PFSK-1 (cell line): ENCODE measurements at regions not wholly inside any gene's neighbourhood (a gene's known extent, or its start where the extent isn't known, plus 50 kb on each side); places are given as distances from the start of the nearest gene placed in this dataset.

Experiments used
- FOXP2 ChIP-seq: optimal IDR thresholded peaks from 2 replicates; pipeline ENCODE3; 2011; ENCODE audit warnings: borderline replicate concordance, control low read depth, inconsistent platforms; ENCODE audit not compliant: insufficient read depth; ENCODE audit errors: extremely low read length, extremely low read depth
- POLR2AphosphoS5 ChIP-seq: IDR thresholded peaks from 2 replicates; pipeline ENCODE4 v1.6.1; 2012; ENCODE audit warnings: low read depth, mild to moderate bottlenecking, control low read depth, low read length, moderate library complexity
- REST ChIP-seq, 2 experiments: IDR thresholded peaks; 2 replicates each; pipeline versions ENCODE4 v1.6.1 to v1.8.0; 2011 to 2012; ENCODE audit warnings: low read depth in 2 of 2, low read length in 2 of 2, control low read depth in 1 of 2, inconsistent platforms in 1 of 2, mild to moderate bottlenecking in 1 of 2, moderate library complexity in 1 of 2; ENCODE audit not compliant: insufficient read depth in 1 of 2
- SIN3A ChIP-seq: IDR thresholded peaks from 2 replicates; pipeline ENCODE4 v1.6.1; 2012; ENCODE audit warnings: mild to moderate bottlenecking, low read length, moderate library complexity, borderline replicate concordance; ENCODE audit not compliant: insufficient read depth
- TAF1 ChIP-seq: IDR thresholded peaks from 2 replicates; pipeline ENCODE4 v1.6.1; 2012; ENCODE audit warnings: low read length, control low read depth, borderline replicate concordance; ENCODE audit not compliant: insufficient read depth

GRCh38 chr17:33910200-33910857, 344.8 kb upstream of the CCL2 start:
- TF ChIP-seq POLR2AphosphoS5 (no peak), REST (IDR thresholded peaks at IDR 0.05; ENCODE audit: insufficient read depth in 1 of 2, low read depth in 2 of 2, low read length in 2 of 2) (no peak), TAF1 (no peak), SIN3A (no peak), FOXP2 (no peak)
